HEK293 (cell line): ENCODE measurements at regions not wholly inside any gene's neighbourhood (a gene's known extent, or its start where the extent isn't known, plus 50 kb on each side); places are given as distances from the start of the nearest gene placed in this dataset.

Source experiments
- TCF7L2 ChIP-seq: IDR thresholded peaks from 2 replicates; pipeline ENCODE4 v1.6.1; 2011; ENCODE audit warnings: low read depth, mild to moderate bottlenecking, inconsistent platforms, low read length, moderate library complexity, borderline replicate concordance
- ZNF10 ChIP-seq: fragments of 450-650 bp; formaldehyde crosslinking; IDR thresholded peaks from 2 replicates; pipeline ENCODE4 v1.5.1; 2017; ENCODE audit warnings: missing biosample characterization, missing genetic modification characterization
- ZXDB ChIP-seq: fragments of 450-650 bp; formaldehyde crosslinking; IDR thresholded peaks from 2 replicates; pipeline ENCODE4 v1.5.1; 2016; ENCODE audit warnings: missing biosample characterization, missing genetic modification characterization
- TF ChIP-seq, protein P1 (sequence below): fragments of 450-650 bp; formaldehyde crosslinking; IDR thresholded peaks from 2 replicates; pipeline ENCODE4 v1.5.1; 2016; ENCODE audit warnings: missing biosample characterization, missing genetic modification characterization

DNA sequence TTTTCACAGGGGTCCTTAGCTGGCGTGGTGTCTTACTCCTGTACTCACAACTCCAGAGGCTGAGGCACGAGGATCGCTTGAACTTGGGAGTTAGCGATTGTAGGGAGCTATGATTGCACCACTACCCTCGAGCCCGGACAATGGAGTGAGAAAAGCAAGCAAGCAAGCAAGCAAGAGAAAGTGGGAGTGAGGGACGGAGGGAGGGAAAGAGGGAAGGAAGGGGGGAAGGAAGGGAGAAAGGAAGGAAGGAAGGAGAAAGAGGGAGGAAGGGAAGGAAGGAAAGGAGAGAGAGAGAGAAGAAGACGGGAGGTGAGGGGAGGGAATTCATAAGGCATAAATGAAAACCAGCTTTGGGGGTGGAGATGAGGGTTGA lies 120.5 kb downstream of the TRIM27 start:
- TF ChIP-seq, protein P1, sequence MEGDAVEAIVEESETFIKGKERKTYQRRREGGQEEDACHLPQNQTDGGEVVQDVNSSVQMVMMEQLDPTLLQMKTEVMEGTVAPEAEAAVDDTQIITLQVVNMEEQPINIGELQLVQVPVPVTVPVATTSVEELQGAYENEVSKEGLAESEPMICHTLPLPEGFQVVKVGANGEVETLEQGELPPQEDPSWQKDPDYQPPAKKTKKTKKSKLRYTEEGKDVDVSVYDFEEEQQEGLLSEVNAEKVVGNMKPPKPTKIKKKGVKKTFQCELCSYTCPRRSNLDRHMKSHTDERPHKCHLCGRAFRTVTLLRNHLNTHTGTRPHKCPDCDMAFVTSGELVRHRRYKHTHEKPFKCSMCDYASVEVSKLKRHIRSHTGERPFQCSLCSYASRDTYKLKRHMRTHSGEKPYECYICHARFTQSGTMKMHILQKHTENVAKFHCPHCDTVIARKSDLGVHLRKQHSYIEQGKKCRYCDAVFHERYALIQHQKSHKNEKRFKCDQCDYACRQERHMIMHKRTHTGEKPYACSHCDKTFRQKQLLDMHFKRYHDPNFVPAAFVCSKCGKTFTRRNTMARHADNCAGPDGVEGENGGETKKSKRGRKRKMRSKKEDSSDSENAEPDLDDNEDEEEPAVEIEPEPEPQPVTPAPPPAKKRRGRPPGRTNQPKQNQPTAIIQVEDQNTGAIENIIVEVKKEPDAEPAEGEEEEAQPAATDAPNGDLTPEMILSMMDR (tag by site-specific recombination), result no peak
- TF ChIP-seq ZNF10 (no peak), ZXDB (tag by site-specific recombination) (peak; percentile 63; the same call in 1 of the 2 replicates), TCF7L2 (no peak)
